ENCODE measurements at regions not wholly inside any gene's neighbourhood (a gene's known extent, or its start where the extent isn't known, plus 50 kb on each side); places are given as distances from the start of the nearest gene placed in this dataset.

DNA sequence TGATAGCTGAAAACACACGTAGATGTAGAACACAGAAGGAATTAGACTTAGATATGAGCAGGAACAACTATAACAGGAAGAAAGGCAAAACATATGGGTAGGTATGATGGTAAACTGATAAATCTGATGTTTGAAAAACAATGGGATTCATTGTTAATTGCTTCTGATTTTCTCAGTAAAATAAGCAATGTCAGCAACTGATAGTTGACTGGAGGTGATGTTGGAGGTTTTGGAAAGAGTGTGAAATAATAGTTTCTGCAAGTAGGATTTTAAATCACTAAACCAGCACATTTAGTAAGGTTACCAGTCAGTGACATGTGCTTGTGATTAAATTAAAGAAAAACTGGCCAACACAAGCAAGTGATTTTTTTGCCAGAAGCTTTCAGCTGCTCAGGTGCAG, 123.0 kb upstream of the CPNE8 start:
- H3K4me1 ChIP-seq (ENCODE audit: control extremely low read depth in 1 of 4, control insufficient read depth in 4 of 4, insufficient read depth in 4 of 4, low read length in 3 of 4): no peaks in the 10 kb centered on the region
- no peaks in the 10 kb centered on the region for H3K9me3 ChIP-seq (ENCODE audit: control extremely low read depth in 1 of 5, control insufficient read depth in 4 of 5, insufficient read depth in 2 of 5, low read depth in 1 of 5, low read length in 4 of 5)
- H3K36me3 ChIP-seq (ENCODE audit: control insufficient read depth in 4 of 4, insufficient read depth in 4 of 4, low read length in 3 of 4): no peaks in the 10 kb centered on the region
- ChIA-PET POLR2A (no interaction called here), CTCF (no interaction called here)
- H3K4me3 ChIP-seq (ENCODE audit: control insufficient read depth in 1 of 7, extremely low read depth in 1 of 7, insufficient read depth in 4 of 7, low read depth in 2 of 7, low read length in 6 of 7): no peak overlapping the region
- DNase-seq: no peak
- 100% methylated on average over 1 of the region's 1 CpG for WGBS (ENCODE audit: insufficient coverage)
- H3K27ac ChIP-seq (ENCODE audit: insufficient read depth in 1 of 2, low read depth in 1 of 2, low read length in 2 of 2, poor library complexity in 1 of 2, severe bottlenecking in 2 of 2): no peak overlapping the region
- no peaks in the 10 kb centered on the region for H3K27me3 ChIP-seq (replicated peaks in 2 of 5; ENCODE audit: control insufficient read depth in 4 of 5, insufficient read depth in 5 of 5, low read length in 4 of 5)

- Histone ChIP-seq H3K36me3 (ENCODE audit: control insufficient read depth in 4 of 4, insufficient read depth in 4 of 4, low read length in 3 of 4) (no peaks in the 10 kb centered on the region), H3K27me3 (replicated peaks in 2 of 5; ENCODE audit: control insufficient read depth in 4 of 5, insufficient read depth in 5 of 5, low read length in 4 of 5) (no peaks in the 10 kb centered on the region), H3K9me3 (ENCODE audit: control extremely low read depth in 1 of 5, control insufficient read depth in 4 of 5, insufficient read depth in 2 of 5, low read depth in 1 of 5, low read length in 4 of 5) (no peaks in the 10 kb centered on the region), H3K4me1 (ENCODE audit: control extremely low read depth in 1 of 4, control insufficient read depth in 4 of 4, insufficient read depth in 4 of 4, low read length in 3 of 4) (no peaks in the 10 kb centered on the region), H3K4me3 (ENCODE audit: control insufficient read depth in 1 of 7, extremely low read depth in 1 of 7, insufficient read depth in 4 of 7, low read depth in 2 of 7, low read length in 6 of 7) (no peak overlapping the region), H3K27ac (ENCODE audit: insufficient read depth in 1 of 2, low read depth in 1 of 2, low read length in 2 of 2, poor library complexity in 1 of 2, severe bottlenecking in 2 of 2) (no peak overlapping the region)
- no peak for DNase-seq
- CTCF ChIA-PET: interaction anchor here (0.6 kb wide), 1 partner anchor 592 kb away, joined by 3 read pairs; no protein-coding TSS in a partner anchor
- WGBS (ENCODE audit: insufficient coverage): 83% methylated on average over 1 of the region's 1 CpG
- POLR2A ChIA-PET: no interaction called here
These were observed 107.5 kb upstream of the CPNE8 start for GRCh38 chr12:39012870-39013269.

- no peak overlapping the region for H3K4me3 ChIP-seq (ENCODE audit: control insufficient read depth in 1 of 7, extremely low read depth in 1 of 7, insufficient read depth in 4 of 7, low read depth in 2 of 7, low read length in 6 of 7)
- H3K9me3 ChIP-seq (ENCODE audit: control extremely low read depth in 1 of 5, control insufficient read depth in 4 of 5, insufficient read depth in 2 of 5, low read depth in 1 of 5, low read length in 4 of 5): no peaks in the 10 kb centered on the region
- WGBS (ENCODE audit: insufficient coverage): no CpG with 5 or more reads among the region's 2 CpGs
- H3K27me3 ChIP-seq (replicated peaks in 2 of 5; ENCODE audit: control insufficient read depth in 4 of 5, insufficient read depth in 5 of 5, low read length in 4 of 5): no peaks in the 10 kb centered on the region
- CTCF ChIA-PET: no interaction called here
- no peak for DNase-seq
- H3K36me3 ChIP-seq (ENCODE audit: control insufficient read depth in 4 of 4, insufficient read depth in 4 of 4, low read length in 3 of 4): no peaks in the 10 kb centered on the region
- POLR2A ChIA-PET: no interaction called here
- H3K27ac ChIP-seq (ENCODE audit: insufficient read depth in 1 of 2, low read depth in 1 of 2, low read length in 2 of 2, poor library complexity in 1 of 2, severe bottlenecking in 2 of 2): no peak overlapping the region
- no peaks in the 10 kb centered on the region for H3K4me1 ChIP-seq (ENCODE audit: control extremely low read depth in 1 of 4, control insufficient read depth in 4 of 4, insufficient read depth in 4 of 4, low read length in 3 of 4)
These were observed 105.8 kb upstream of the CPNE8 start for GRCh38 chr12:39011166-39011565.

- CTCF ChIA-PET: no interaction called here
- WGBS (ENCODE audit: insufficient coverage): 89% methylated on average over 1 of the region's 1 CpG
- H3K27me3 ChIP-seq (replicated peaks in 2 of 5; ENCODE audit: control insufficient read depth in 4 of 5, insufficient read depth in 5 of 5, low read length in 4 of 5): no peaks in the 10 kb centered on the region
- H3K9me3 ChIP-seq (ENCODE audit: control extremely low read depth in 1 of 5, control insufficient read depth in 4 of 5, insufficient read depth in 2 of 5, low read depth in 1 of 5, low read length in 4 of 5): no peaks in the 10 kb centered on the region
- no peak overlapping the region for H3K4me3 ChIP-seq (ENCODE audit: control insufficient read depth in 1 of 7, extremely low read depth in 1 of 7, insufficient read depth in 4 of 7, low read depth in 2 of 7, low read length in 6 of 7)
- H3K4me1 ChIP-seq (ENCODE audit: control extremely low read depth in 1 of 4, control insufficient read depth in 4 of 4, insufficient read depth in 4 of 4, low read length in 3 of 4): no peaks in the 10 kb centered on the region
- no peaks in the 10 kb centered on the region for H3K36me3 ChIP-seq (ENCODE audit: control insufficient read depth in 4 of 4, insufficient read depth in 4 of 4, low read length in 3 of 4)
- no peak for DNase-seq
- POLR2A ChIA-PET: no interaction called here
- H3K27ac ChIP-seq (ENCODE audit: insufficient read depth in 1 of 2, low read depth in 1 of 2, low read length in 2 of 2, poor library complexity in 1 of 2, severe bottlenecking in 2 of 2): no peak overlapping the region
These were observed 105.0 kb upstream of the CPNE8 start for GRCh38 chr12:39010406-39010805.

DNA sequence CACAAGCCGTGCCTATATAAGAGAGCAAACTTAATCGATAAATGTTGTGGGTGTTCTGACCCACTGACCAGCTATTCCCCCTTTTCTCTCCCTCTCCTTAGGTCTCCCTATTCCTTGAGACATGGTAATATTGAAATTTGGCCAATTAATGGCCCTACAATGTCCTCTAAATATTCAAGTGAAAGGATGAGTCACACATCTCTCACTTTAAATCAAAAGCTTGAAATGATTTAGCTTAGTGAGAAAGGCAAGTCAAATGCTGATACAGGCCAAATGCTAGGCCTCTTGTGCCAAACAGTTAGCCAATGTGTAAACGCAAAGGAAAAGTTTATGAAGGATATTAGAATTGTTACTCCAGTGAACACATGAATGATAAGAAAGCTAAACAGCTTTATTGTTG, 102.2 kb upstream of the CPNE8 start:
- Histone ChIP-seq H3K9me3 (ENCODE audit: control extremely low read depth in 1 of 5, control insufficient read depth in 4 of 5, insufficient read depth in 2 of 5, low read depth in 1 of 5, low read length in 4 of 5) (no peaks in the 10 kb centered on the region), H3K36me3 (ENCODE audit: control insufficient read depth in 4 of 4, insufficient read depth in 4 of 4, low read length in 3 of 4) (no peaks in the 10 kb centered on the region), H3K27ac (ENCODE audit: insufficient read depth in 1 of 2, low read depth in 1 of 2, low read length in 2 of 2, poor library complexity in 1 of 2, severe bottlenecking in 2 of 2) (no peak overlapping the region), H3K4me3 (ENCODE audit: control insufficient read depth in 1 of 7, extremely low read depth in 1 of 7, insufficient read depth in 4 of 7, low read depth in 2 of 7, low read length in 6 of 7) (no peak overlapping the region), H3K4me1 (ENCODE audit: control extremely low read depth in 1 of 4, control insufficient read depth in 4 of 4, insufficient read depth in 4 of 4, low read length in 3 of 4) (no peaks in the 10 kb centered on the region), H3K27me3 (replicated peaks in 2 of 5; ENCODE audit: control insufficient read depth in 4 of 5, insufficient read depth in 5 of 5, low read length in 4 of 5) (no peaks in the 10 kb centered on the region)
- 100% methylated on average over 1 of the region's 3 CpGs for WGBS (ENCODE audit: insufficient coverage)
- DNase-seq: no peak
- POLR2A ChIA-PET: no interaction called here
- CTCF ChIA-PET: interaction anchor here (1.4 kb wide), 1 partner anchor 14 kb away, joined by 3 read pairs; no protein-coding TSS in a partner anchor

- H3K4me3 ChIP-seq (ENCODE audit: control insufficient read depth in 1 of 7, extremely low read depth in 1 of 7, insufficient read depth in 4 of 7, low read depth in 2 of 7, low read length in 6 of 7): no peak overlapping the region
- no peak for DNase-seq
- no peaks in the 10 kb centered on the region for H3K27me3 ChIP-seq (replicated peaks in 2 of 5; ENCODE audit: control insufficient read depth in 4 of 5, insufficient read depth in 5 of 5, low read length in 4 of 5)
- WGBS (ENCODE audit: insufficient coverage): no CpG with 5 or more reads among the region's 2 CpGs
- POLR2A ChIA-PET: no interaction called here
- H3K9me3 ChIP-seq (ENCODE audit: control extremely low read depth in 1 of 5, control insufficient read depth in 4 of 5, insufficient read depth in 2 of 5, low read depth in 1 of 5, low read length in 4 of 5): no peaks in the 10 kb centered on the region
- CTCF ChIA-PET: no interaction called here
- no peaks in the 10 kb centered on the region for H3K4me1 ChIP-seq (ENCODE audit: control extremely low read depth in 1 of 4, control insufficient read depth in 4 of 4, insufficient read depth in 4 of 4, low read length in 3 of 4)
- no peak overlapping the region for H3K27ac ChIP-seq (ENCODE audit: insufficient read depth in 1 of 2, low read depth in 1 of 2, low read length in 2 of 2, poor library complexity in 1 of 2, severe bottlenecking in 2 of 2)
- no peaks in the 10 kb centered on the region for H3K36me3 ChIP-seq (ENCODE audit: control insufficient read depth in 4 of 4, insufficient read depth in 4 of 4, low read length in 3 of 4)
These were observed 100.9 kb upstream of the CPNE8 start for GRCh38 chr12:39006286-39006685.

- no peak for DNase-seq
- no peaks in the 10 kb centered on the region for H3K4me1 ChIP-seq (ENCODE audit: control extremely low read depth in 1 of 4, control insufficient read depth in 4 of 4, insufficient read depth in 4 of 4, low read length in 3 of 4)
These were observed 100.3 kb upstream of the CPNE8 start for GRCh38 chr12:39005671-39006070.

More at GRCh38 chr12:39005671-39006070, 100.3 kb upstream of the CPNE8 start:
- no peaks in the 10 kb centered on the region for H3K9me3 ChIP-seq (ENCODE audit: control extremely low read depth in 1 of 5, control insufficient read depth in 4 of 5, insufficient read depth in 2 of 5, low read depth in 1 of 5, low read length in 4 of 5)
- ChIA-PET POLR2A (no interaction called here), CTCF (no interaction called here)
- H3K27ac ChIP-seq (ENCODE audit: insufficient read depth in 1 of 2, low read depth in 1 of 2, low read length in 2 of 2, poor library complexity in 1 of 2, severe bottlenecking in 2 of 2): no peak overlapping the region
- no peaks in the 10 kb centered on the region for H3K36me3 ChIP-seq (ENCODE audit: control insufficient read depth in 4 of 4, insufficient read depth in 4 of 4, low read length in 3 of 4)
- H3K4me3 ChIP-seq (ENCODE audit: control insufficient read depth in 1 of 7, extremely low read depth in 1 of 7, insufficient read depth in 4 of 7, low read depth in 2 of 7, low read length in 6 of 7): no peak overlapping the region
- H3K27me3 ChIP-seq (replicated peaks in 2 of 5; ENCODE audit: control insufficient read depth in 4 of 5, insufficient read depth in 5 of 5, low read length in 4 of 5): no peaks in the 10 kb centered on the region
